IPS-NIHi7 (cell line): ENCODE measurements at regions not wholly inside any gene's neighbourhood (a gene's known extent, or its start where the extent isn't known, plus 50 kb on each side); places are given as distances from the start of the nearest gene placed in this dataset.
"Not testable (repeated sequence)": the region's sequence is repeated elsewhere in the genome, so short reads cannot be mapped to it uniquely, and the experiment has no call there.

Experiments
- DNase-seq: peaks from one replicate; pipeline ENCODE4 v3.0.0; 2012; ENCODE audit warnings: mixed read lengths; ENCODE audit errors: extremely low spot score

DNA sequence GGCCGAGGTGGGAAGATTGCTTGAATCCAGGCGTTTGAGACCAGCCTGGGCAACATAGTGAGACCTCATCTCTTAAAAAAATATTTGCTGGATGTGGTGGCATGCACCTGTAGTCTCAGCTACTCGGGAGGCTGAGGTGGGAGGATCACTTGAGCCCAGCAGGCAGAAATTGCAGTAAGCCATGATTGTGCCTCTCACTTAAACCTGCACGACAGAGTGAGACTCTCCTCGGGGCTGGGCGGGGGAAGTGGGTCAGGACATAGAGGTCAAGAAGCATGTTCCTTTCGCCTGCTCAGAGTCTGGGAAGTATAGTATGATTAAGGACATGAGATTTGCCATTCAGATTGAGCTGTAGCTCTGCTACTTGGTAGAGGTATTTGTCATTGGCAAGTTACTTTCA is 52.3 kb downstream of the SEPTIN7 start:
- not testable (repeated sequence) for DNase-seq

DNA sequence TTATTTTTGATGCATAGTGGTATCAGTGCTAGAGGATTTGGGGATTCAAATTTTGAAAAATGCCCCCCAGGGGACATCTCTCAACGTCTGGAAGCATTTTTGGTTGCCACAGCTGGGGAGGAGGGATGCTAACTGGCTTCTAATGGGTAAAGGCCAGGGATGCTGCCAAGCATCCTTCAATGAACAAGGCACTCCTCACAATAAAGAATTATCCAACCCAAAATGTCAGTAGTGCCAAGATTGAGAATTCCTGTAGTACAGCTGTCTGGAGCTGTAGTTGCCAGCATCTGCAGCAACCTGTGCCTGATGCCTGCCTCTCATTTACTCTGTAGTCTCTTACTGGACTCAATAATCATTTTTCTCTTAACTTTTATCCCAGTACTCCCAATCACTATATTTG is 53.5 kb downstream of the SEPTIN7 start:
- DNase-seq = no peak

DNA sequence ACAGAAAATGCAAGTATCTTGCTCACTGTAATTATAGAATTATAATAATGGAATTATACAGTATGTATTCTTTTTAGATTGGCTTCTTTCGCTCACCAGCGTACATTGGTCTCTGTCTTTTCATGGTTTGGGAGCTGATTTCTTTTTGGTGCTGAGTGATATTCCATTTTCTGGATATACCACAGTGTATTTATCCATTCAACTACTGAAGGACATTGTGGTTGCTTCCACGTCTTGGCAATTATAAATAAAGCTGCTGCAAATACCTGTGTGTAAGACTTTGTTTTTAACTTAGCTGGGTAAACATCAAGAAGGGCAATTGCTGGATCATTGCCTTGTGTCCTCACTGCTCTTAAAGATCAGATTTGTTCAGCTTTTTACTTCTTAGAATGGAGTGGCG is 55.3 kb downstream of the SEPTIN7 start:
- DNase-seq = no peak

DNA sequence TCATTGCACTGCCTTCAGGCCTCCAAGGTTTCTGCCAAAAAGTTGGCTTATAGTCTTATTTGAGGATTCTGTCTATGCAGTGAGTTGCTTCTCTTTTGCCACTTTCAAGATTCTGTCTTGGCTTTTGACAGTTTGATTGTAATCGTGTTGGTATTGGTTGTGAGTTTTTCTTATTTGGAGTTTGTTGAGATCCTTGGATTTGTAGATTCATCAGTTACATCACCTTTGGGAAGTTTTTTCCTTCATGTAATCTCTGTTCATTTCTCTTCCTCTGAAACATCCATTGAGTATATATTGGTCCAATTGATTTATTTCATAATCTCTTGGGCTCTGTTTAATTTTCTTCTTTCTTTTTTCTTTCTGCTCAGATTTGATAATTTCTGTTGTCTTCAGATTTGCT is 59.8 kb downstream of the SEPTIN7 start:
- DNase-seq = no peak

DNA sequence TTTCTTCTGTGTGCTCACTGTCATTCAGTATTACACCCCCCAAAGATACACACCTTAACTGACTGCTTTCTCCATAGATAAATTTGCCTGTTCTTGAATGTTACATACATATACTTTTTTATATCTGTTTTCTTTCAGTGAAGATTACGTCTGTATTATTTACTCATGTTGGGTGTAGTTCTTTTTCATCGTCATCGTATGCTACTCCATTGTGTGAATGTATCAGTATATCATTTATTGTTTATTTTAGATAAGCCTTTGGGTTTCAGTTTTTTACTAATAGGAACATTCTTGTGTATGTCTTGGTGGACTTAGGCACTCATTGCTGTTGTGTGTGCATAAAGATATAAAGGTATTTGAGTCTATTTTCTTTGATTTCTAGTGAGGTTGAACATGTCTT is 64.4 kb downstream of the SEPTIN7 start:
- no peak for DNase-seq

DNA sequence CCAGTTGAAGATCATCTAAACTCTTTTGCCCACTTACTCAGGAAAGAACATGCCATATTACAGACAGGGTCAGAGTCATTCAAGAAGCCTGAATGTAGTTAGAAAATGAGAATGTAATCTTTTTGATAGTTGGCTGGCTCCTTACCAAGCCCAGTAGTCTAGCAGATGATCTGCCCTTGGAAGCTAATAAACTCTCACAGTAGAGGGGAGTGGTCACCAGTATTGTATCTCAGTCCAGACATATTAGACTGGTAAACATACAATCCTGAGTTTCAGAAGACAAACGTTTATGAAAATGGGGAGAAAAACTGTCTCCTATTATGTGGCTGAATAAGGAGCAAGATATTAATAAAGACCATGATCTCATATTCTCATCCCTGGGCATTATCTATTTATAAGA is 65.3 kb downstream of the SEPTIN7 start:
- no peak for DNase-seq

DNA sequence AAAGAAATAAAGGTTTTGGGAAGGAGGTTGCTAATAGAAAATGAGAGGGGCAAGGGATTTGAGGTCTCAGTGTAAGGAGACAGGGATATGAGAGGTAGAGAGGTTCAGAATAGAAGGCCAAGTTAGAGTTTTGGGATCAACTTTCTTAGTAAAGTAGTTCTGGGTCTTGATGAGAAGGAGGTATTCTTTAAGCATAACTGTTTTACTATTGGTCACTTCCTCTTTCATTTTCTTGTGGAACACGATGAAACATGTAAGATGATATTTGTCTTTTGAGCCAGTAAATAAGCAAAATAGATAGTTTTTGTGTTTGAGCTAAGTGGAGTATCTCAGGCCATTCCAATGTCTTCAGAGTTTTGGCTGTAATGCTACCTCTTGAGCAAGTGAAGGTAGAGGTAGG is 68.3 kb downstream of the SEPTIN7 start:
- not testable (repeated sequence) for DNase-seq

DNA sequence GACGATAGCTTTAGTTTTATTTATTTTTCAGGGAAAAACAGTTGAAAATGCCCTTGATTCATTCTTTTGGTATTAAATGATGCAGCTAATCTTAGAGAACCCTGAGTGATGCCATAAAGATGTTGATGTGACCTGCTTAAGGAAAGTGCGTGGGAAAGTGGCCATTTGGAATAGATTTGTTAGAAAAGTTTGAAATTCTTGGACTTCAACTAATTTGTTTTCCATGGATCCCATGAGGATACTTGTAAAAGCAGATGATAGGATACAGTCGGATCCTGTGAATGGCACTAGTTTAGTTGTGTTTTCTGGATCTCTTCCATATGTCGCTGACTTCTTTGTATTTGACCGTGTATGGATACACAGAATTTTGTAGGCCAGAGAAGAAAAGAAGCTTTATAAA is 69.0 kb downstream of the SEPTIN7 start:
- no peak for DNase-seq

DNA sequence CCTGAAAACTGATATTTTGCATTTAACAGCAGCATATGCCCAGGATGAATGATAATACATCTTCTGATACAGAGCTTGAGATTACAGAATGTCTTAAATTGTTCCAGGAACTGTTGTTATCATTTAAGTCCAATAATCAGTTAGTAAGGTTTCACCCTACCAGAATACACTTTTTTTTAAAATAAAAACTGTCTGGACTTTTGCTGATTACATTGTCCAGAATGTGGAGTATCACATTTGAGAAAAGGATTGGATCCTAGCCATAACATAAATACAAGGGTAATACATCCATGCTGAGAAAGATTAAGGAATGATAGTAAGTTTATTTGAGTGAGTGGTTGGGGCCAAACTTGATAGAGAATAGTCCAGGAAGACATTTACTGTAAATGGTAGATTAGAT is 71.0 kb downstream of the SEPTIN7 start:
- DNase-seq = no peak

DNA sequence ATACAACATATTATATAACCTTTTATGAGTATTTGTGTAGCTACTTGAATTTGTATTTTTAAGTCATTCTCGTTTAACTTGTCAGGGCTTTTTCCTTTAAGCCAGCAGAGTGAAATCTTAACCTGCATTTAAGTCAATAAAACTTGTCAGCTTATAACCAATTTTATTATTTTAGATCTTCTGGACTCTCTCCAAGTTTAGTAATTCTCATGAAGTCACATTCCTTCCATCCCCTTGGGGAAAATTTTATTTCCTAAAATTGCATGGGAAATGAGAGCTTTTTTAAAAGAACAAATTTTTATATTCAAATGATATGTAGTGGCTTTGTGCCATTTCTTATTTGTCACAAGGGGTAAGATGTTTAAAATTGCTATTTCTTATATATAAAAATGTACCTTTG is 74.0 kb downstream of the SEPTIN7 start:
- DNase-seq = no peak

DNA sequence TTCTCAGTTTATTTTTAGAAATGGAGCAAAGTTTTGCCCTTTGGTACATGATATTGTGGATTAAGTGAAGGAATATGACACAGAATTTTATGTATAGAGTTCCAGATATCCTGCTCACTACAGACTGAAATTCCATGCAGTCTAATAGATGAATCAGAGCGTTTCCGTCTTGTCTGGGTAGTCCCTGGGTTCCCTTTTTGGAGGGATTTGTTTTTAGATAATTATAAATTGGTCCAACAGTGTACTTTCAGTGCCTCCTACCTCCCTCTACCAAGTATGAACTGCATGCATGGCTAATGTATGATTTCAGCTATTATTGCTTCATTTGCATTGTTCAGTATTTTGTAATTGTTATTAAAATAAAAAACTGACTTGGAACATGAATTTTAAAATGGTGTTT is 74.4 kb downstream of the SEPTIN7 start:
- no peak for DNase-seq

DNA sequence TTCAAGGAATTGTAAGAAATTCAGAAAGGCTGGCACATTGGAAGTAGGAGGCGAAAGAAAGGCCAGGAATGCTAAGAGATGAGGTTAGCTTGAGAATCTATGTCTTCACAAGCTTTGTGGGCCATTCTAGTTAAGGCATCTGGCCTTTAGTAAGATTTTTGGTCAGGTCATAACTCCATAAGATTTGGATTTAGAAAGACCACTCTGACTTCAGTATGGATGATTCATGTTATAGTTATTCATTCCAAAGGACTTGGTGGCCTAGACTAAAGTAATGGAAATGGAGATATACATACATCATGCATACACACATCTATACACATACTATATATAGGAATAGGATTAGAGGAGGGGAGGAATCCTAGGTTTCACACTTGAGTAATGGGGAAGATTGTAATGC is 77.5 kb downstream of the SEPTIN7 start:
- DNase-seq = no peak

DNA sequence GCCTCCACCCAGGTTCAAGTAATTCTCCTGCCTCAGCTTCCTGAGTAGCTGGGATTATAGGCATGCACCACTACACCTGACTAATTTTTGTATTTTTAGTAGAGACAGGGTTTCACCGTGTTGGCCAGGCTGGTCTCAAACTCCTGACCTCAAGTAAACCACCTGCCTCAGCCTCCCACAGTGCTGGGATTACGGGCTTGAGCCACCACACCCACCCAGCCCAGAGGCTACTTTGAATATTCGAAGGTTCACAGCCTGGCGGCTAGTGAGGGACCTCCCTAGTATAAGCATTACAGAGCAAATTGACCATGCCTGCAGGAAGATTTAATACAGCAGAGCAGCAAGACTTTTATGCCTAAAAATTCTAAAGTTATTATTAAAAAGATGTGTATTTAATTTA is 86.6 kb downstream of the SEPTIN7 start:
- not testable (repeated sequence) for DNase-seq

DNA sequence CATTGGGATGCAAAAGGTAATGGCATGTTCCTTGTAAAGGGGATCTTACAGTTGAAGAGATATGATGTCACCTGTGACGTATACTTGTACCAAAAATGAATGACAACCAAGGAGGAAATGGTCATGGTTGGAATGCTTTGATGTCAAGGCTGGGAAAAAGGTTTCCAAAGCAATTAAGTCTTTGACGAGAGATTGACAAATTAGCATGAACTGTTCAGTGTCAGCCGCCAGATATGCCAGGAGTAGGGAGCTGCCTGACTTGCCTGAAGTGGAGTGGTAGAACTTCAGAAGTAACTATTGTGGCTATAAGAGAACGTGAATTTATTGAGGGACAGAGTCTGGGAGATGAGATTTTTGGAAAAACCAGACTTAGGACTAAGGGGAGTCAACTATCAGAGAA is 88.1 kb downstream of the SEPTIN7 start:
- DNase-seq = no peak

DNA sequence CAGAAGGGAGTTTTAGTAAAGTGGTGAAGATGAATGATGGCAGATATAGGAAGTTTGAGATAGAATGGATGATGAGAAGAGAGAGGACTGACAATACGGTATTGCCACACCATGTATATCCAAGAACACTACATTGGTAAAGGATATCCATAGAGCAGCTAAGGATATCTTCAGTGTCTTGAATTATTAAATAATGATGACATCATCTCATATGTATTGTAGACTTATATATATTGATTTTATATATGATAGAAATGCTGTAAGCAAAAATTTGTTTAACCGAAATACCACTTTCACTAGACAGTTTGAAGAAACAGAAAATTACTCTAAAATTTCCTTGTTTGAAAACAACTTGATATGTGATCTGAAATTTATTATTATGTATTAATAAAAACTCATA is 89.0 kb downstream of the SEPTIN7 start:
- no peak for DNase-seq

DNA sequence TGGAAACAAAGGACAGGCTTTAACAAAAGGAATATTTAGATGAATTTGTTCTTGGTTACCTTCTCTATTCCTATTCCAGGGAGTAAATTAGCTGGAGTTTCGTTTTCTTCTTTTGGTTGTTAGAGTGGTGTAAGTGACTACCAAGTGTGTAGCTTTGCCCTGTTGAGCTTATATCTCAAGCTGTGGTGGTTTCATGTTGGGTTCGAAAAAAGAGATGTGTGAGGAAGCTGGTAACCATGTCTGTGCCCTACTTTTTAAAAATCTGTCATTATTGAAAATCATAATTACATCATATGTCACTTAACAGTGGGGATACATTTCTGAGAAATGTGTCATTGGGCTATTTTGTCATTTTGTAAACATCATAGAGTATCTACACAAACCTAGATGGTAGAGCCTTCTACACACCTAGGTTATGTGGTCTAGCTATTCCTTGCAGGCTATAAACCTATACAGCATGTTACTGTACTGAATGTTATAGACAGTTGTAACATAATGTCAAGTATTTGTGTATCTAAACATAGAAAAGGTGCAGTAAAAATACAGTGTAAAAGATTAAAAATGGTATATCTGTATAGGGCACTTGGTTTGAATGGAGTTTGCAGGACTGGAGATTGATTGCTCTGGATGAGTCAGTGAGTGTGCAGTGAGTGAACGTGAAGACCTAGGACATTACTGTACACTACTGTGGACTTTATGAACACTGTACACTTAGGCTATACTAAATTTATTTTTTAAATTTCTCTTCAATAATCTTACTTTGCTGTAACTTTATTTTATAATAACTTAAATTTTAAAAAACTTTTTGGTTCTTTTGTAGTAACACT is 90.4 kb downstream of the SEPTIN7 start:
- DNase-seq = no peak

DNA sequence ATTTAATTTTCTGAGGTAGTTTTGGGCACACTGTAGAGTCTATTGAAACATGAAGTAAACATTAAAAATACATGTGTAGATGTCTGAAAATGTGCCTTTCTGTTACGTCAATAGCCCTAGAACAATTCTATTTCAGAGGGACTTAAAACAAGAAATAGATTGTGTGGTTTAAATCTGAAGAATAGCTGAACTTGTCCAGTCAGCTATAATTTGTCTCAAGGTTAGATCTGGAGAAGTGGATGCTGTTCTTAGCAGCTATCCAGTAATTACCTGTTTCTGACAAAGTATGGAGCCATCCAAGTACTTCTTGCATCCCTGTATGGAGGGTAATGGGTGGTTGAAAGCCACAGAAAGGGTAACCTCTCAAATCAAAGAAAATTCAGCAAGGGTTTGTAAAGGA is 92.8 kb downstream of the SEPTIN7 start:
- no peak for DNase-seq

DNA sequence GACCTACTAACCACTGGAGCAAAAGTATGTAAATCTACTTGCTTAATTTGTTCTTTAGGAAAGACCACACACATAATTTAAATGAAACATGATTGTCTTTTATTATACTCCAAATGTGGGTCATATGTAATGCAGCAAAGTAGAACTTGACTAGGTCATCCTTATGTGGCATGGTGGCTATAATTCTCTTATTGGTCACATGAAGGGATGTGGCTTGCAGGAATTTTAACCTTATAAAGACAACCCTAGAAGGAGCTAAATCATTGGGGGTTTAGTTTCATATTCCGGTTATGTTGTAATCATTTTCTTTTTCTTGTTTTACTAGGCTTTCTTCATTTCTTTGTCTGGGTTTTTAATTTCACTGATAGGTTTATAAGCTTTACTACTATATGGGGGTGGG is 93.9 kb downstream of the SEPTIN7 start:
- DNase-seq = no peak

DNA sequence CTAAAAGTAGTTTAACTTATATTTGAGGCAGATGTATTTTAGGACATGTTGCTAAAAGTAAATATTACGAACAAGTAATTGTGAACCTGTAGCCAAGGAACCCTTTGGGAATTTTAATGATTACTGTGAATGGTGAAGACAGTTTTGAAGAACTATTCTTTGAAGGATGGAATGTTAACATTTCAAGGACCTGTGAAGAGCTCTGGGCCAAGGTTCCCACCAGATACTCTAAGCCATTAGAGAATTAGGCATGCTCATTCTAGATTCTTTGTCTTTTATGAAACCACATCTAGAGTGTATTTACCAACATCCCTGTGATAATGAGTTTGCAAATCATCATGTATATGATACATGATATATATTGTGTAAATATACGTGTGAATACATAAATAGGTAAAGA is 99.8 kb downstream of the SEPTIN7 start:
- DNase-seq = no peak

DNA sequence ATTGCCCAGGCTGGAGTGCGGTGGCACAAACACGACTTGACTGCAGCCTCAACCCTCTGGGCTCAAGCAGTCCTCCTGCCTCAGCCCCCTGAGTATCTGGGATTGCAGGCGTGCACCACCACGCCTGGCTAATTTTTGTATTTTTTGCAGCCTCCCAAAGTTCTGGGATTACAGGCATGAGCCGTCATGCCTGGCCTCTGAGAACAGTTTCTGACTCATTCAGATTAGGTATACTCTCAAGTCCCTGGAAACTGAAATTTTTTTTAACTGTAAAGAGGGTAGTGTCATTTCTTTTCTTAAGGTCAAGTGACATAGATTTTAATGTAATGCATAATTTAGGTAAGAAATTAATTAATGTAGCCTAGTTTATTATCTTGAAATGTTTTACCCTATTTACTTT is 104.7 kb downstream of the SEPTIN7 start:
- no peak for DNase-seq

DNA sequence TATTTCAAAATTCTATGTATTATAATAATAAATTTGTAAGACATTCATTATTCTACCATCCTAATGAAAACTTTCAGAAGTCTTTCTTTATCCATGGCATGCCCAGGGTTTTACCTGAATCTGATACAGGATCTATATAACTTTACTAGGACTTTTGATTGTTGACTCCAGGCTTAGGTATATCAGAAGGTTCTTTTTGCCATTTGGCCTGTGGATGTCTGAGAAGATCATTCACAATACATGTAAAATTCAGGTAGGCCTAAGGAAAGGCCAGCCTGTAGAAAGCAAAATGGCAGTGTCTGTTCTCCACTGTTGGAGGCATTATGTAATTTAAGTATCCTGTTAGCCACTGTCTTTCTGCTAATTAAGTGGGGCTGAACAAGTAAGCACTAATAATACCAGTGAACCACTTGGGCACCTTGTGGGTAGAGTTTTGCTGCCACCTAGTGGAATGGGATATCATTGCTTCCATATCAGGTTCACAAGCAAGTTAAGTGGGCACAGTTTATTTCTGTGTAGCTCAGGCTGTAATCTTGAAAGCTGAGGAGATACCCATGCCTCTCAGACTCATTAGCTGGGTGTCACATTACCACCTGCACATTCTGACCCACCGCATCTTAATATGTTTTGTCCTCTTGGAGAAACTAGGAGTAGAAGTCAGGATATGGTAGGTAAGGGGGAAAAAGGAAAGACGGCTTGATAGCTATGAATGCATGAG is 105.5 kb downstream of the SEPTIN7 start:
- peak; percentile 53 for DNase-seq

DNA sequence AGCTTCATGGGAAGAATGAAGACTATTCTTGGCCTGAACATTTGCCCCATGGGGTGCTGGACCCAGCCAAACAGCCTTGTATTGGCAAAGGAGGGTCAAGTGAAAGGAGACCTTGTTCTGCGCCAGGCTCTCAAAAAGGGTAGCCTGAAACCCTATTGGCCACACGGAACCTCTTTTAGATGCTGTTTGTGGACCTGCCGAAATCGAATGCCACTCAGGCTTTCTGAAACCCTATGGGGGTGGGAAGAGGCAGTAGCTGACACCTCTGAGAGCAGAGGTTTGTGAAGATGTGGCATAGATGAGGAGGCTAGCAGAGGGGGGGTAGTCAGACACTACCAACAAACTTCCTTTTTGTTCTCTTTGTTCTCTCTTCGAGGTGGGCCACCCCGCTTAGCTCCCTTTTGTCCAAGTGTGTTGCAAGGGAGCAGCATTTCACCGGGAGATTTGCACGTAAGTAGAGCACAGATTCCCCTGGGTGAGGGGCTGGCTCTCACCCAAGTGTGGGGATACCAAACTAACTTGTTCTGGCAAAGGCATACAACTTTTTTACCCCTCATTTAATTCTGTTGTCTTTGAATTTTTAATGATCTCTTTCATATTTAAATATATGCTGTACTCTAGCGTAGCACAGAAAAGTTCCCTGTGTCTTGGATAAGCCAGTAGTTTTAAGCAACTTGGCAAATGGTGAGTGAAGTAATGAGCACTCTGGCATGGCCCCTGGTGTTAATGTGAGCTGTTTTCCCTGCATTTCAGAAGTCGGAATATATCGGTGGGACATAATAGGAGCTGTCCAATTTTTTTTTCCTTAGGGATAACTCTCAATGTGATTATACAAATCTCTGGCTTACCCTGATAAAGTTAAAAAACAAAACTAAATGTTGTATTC is 107.7 kb downstream of the SEPTIN7 start:
- no peak for DNase-seq
